ENCODE measurements at regions not wholly inside any gene's neighbourhood (a gene's known extent, or its start where the extent isn't known, plus 50 kb on each side); places are given as distances from the start of the nearest gene placed in this dataset.

DNA sequence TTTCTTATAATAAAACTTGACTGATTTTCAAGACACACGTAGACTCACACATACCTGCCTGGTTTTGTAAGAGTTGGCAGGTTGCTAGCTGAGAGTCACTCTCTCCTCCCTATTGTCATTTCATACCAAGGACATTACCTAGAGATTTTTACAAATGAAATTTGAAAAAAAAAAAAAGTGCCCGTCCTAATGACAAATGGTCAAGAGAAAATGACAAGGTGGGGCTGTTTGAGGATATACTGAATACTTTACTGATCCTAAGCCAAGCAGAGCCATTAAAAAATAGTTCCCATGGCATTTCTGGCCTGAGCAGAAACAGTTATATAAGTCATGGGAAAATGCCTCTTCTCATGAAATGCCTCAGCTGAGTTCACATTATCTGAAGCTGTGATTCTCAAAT lies 150.2 kb downstream of the DYRK2 start:
- H3K4me3 ChIP-seq, result no peak overlapping the region
- ChIA-PET POLR2A (no interaction called here), CTCF (interaction anchor here (0.7 to 1.5 kb wide), 2 partner anchors 15 to 300 kb away, joined by 3 to 5 read pairs; no protein-coding TSS in a partner anchor)
- H3K9me3 ChIP-seq, result no peaks in the 10 kb centered on the region
- ATAC-seq, result no peak
- 62% methylated on average over 2 of the region's 2 CpGs for whole genome bisulfite sequencing (ENCODE audit: missing lambda C conversion rate)
- no peak for DNase-seq (ENCODE audit: low read depth in 1 of 2, low spot score in 1 of 2)
- H3K4me1 ChIP-seq, result peaks cover 6% of the 10 kb centered on the region; the same call in 1 of the 3 replicates
- TF ChIP-seq FOSB (CRISPR knock-in tag; IDR thresholded peaks at IDR 0.05) (no peak), ZNF302 (CRISPR knock-in tag; IDR thresholded peaks at IDR 0.05) (no peak), RFX5 (IDR thresholded peaks at IDR 0.05) (no peak), E2F6 (IDR thresholded peaks at IDR 0.05; ENCODE audit: borderline replicate concordance, low read depth) (no peak), NPAS2 (CRISPR knock-in tag; IDR thresholded peaks at IDR 0.05; ENCODE audit: borderline replicate concordance) (no peak), PBX3 (IDR thresholded peaks at IDR 0.05) (no peak), POLR2AphosphoS2 (conservative IDR thresholded peaks at IDR 0.05; ENCODE audit: low read length) (no peak), NFE2L2 (conservative IDR thresholded peaks at IDR 0.05; ENCODE audit: low read length) (no peak), CHD2 (IDR thresholded peaks at IDR 0.05; ENCODE audit: low read length, partially characterized antibody) (no peak), TFCP2L1 (CRISPR knock-in tag; IDR thresholded peaks at IDR 0.05) (no peak)
- TF ChIP-seq, protein P1, sequence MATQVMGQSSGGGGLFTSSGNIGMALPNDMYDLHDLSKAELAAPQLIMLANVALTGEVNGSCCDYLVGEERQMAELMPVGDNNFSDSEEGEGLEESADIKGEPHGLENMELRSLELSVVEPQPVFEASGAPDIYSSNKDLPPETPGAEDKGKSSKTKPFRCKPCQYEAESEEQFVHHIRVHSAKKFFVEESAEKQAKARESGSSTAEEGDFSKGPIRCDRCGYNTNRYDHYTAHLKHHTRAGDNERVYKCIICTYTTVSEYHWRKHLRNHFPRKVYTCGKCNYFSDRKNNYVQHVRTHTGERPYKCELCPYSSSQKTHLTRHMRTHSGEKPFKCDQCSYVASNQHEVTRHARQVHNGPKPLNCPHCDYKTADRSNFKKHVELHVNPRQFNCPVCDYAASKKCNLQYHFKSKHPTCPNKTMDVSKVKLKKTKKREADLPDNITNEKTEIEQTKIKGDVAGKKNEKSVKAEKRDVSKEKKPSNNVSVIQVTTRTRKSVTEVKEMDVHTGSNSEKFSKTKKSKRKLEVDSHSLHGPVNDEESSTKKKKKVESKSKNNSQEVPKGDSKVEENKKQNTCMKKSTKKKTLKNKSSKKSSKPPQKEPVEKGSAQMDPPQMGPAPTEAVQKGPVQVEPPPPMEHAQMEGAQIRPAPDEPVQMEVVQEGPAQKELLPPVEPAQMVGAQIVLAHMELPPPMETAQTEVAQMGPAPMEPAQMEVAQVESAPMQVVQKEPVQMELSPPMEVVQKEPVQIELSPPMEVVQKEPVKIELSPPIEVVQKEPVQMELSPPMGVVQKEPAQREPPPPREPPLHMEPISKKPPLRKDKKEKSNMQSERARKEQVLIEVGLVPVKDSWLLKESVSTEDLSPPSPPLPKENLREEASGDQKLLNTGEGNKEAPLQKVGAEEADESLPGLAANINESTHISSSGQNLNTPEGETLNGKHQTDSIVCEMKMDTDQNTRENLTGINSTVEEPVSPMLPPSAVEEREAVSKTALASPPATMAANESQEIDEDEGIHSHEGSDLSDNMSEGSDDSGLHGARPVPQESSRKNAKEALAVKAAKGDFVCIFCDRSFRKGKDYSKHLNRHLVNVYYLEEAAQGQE (IDR thresholded peaks at IDR 0.05), result no peak
- H3K27ac ChIP-seq, result no peak overlapping the region
- FAIRE-seq, result no peak
- no peak overlapping the region for H3K4me2 ChIP-seq

DNA sequence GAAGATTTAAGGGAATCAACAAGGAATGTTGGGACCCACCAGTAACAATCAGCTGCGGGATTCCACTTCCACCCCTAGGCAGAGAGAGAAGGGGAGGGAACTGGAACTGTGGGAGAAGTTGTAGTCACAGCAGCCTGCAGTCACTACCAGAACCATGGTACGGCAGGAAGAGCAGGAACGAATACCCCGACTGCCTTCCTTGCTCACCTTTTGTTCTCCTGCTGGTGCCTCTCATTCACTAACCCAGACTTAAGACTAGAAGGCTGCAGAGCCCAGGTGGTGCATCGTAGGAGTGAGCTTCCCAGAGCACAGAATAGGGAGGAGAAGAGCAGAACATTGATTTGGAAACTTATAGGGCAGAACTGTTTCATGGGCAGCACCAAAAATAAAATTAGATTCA lies 154.2 kb downstream of the DYRK2 start:
- H3K4me3 ChIP-seq, result no peak overlapping the region
- no peak for TF ChIP-seq MAZ (IDR thresholded peaks at IDR 0.05; ENCODE audit: borderline replicate concordance, low read depth, low read length)
- TF ChIP-seq CEBPB (IDR thresholded peaks at IDR 0.05), result no peak
- TF ChIP-seq, protein P2, sequence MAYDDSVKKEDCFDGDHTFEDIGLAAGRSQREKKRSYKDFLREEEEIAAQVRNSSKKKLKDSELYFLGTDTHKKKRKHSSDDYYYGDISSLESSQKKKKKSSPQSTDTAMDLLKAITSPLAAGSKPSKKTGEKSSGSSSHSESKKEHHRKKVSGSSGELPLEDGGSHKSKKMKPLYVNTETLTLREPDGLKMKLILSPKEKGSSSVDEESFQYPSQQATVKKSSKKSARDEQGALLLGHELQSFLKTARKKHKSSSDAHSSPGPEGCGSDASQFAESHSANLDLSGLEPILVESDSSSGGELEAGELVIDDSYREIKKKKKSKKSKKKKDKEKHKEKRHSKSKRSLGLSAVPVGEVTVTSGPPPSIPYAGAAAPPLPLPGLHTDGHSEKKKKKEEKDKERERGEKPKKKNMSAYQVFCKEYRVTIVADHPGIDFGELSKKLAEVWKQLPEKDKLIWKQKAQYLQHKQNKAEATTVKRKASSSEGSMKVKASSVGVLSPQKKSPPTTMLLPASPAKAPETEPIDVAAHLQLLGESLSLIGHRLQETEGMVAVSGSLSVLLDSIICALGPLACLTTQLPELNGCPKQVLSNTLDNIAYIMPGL (CRISPR knock-in tag; IDR thresholded peaks at IDR 0.05; ENCODE audit: borderline replicate concordance), result no peak
- TF ChIP-seq RARB (CRISPR knock-in tag; IDR thresholded peaks at IDR 0.05), result no peak
- TF ChIP-seq GATA3 (IDR thresholded peaks at IDR 0.05; ENCODE audit: borderline replicate concordance), result no peak
- TF ChIP-seq, protein P3, sequence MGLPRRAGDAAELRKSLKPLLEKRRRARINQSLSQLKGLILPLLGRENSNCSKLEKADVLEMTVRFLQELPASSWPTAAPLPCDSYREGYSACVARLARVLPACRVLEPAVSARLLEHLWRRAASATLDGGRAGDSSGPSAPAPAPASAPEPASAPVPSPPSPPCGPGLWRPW (IDR thresholded peaks at IDR 0.05), result no peak
- TF ChIP-seq TP53 (CRISPR knock-in tag; IDR thresholded peaks at IDR 0.05), result no peak
- no peaks in the 10 kb centered on the region for H3K4me1 ChIP-seq
- FAIRE-seq (no peak), ATAC-seq (no peak), DNase-seq (ENCODE audit: low read depth in 1 of 2, low spot score in 1 of 2) (no peak)
- H3K9me3 ChIP-seq, result no peaks in the 10 kb centered on the region
- no peak overlapping the region for H3K27ac ChIP-seq
- CTCF ChIA-PET, result no interaction called here
- no peak overlapping the region for H3K4me2 ChIP-seq
- POLR2A ChIA-PET, result no interaction called here
- 67% methylated on average over 5 of the region's 5 CpGs for WGBS (ENCODE audit: missing lambda C conversion rate)

Data from A549 (cell line).